ENCODE measurements at regions not wholly inside any gene's neighbourhood (a gene's known extent, or its start where the extent isn't known, plus 50 kb on each side); places are given as distances from the start of the nearest gene placed in this dataset.

DNA sequence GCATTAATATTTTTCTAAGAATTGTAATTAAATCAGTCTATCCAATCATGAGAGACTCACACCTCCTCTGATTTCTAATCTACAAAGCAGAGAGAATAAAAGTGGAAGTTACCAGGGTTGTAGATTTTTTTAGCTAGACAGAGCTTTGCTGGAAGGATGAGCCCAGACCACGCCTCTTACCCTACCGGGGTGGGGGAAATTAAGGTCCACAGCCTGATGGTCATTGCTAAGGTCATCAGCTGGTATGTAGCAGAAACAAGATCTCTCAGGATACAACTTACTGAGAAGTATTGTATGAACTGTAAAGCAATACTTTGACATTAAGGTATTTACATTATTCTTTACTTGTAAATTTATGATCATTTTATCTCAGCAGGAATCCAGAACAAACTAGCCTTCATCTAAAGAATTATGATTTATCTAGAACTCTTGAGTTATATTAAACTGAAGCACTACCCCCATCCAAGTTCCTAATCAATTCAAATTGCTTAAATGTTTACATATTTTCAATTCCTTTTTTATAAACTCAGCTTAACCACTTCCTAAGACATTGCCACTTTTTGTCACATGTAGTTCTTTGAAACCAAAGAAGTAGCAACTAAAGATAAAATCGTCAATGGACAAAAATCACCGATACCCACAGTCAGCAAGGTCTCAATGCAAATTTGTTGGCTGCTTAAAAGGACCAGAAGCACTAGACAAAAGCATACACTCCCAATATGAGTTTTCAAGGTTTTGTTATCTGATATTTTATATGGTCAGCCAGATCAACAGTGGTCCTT, 225.8 kb upstream of the DAPK1 start:
- TF ChIP-seq POLR2AphosphoS5 (IDR thresholded peaks at IDR 0.05; ENCODE audit: low read depth, low read length) (no peak), SIN3A (IDR thresholded peaks at IDR 0.05; ENCODE audit: borderline replicate concordance, insufficient read depth, low read length) (no peak), TAF1 (IDR thresholded peaks at IDR 0.05; ENCODE audit: borderline replicate concordance, insufficient read depth, low read length) (no peak), FOXP2 (optimal IDR thresholded peaks at IDR 0.05; ENCODE audit: borderline replicate concordance, extremely low read depth, extremely low read length, insufficient read depth) (no peak)
- TF ChIP-seq, protein P1, sequence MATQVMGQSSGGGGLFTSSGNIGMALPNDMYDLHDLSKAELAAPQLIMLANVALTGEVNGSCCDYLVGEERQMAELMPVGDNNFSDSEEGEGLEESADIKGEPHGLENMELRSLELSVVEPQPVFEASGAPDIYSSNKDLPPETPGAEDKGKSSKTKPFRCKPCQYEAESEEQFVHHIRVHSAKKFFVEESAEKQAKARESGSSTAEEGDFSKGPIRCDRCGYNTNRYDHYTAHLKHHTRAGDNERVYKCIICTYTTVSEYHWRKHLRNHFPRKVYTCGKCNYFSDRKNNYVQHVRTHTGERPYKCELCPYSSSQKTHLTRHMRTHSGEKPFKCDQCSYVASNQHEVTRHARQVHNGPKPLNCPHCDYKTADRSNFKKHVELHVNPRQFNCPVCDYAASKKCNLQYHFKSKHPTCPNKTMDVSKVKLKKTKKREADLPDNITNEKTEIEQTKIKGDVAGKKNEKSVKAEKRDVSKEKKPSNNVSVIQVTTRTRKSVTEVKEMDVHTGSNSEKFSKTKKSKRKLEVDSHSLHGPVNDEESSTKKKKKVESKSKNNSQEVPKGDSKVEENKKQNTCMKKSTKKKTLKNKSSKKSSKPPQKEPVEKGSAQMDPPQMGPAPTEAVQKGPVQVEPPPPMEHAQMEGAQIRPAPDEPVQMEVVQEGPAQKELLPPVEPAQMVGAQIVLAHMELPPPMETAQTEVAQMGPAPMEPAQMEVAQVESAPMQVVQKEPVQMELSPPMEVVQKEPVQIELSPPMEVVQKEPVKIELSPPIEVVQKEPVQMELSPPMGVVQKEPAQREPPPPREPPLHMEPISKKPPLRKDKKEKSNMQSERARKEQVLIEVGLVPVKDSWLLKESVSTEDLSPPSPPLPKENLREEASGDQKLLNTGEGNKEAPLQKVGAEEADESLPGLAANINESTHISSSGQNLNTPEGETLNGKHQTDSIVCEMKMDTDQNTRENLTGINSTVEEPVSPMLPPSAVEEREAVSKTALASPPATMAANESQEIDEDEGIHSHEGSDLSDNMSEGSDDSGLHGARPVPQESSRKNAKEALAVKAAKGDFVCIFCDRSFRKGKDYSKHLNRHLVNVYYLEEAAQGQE (IDR thresholded peaks at IDR 0.05; ENCODE audit: insufficient read depth in 1 of 2, low read depth in 2 of 2, low read length in 2 of 2) = no peak

All from PFSK-1 (cell line).